Activated CD4-positive, alpha-beta T cell treated with anti-CD3 and anti-CD28 coated beads for 36 hours (primary cell): ENCODE measurements at regions not wholly inside any gene's neighbourhood (a gene's known extent, or its start where the extent isn't known, plus 50 kb on each side); places are given as distances from the start of the nearest gene placed in this dataset.

Experiments
- ATAC-seq: fragments of 200-7000 bp; cut with Tn5 transposase; one replicate; pipeline ENCODE4 v1.10.0; 2021; ENCODE audit warnings: mild to moderate bottlenecking, moderate library complexity
- CTCF ChIA-PET: fragments of 350-600 bp; sonication (Branson Sonifier 250); formaldehyde crosslinking; loops from one replicate; lab custom pipeline; 2021; ENCODE audit warnings: antibody characterized with exemption; lab: Charles Lee
- POLR2A ChIA-PET: fragments of 350-600 bp; sonication (Branson Sonifier 250); formaldehyde crosslinking; loops from one replicate; lab custom pipeline; 2021; ENCODE audit warnings: antibody characterized with exemption, inconsistent platforms; lab: Charles Lee
- DNase-seq: peaks from one replicate; pipeline ENCODE4 v3.0.0-alpha.2; 2020
- H3K27ac Mint-ChIP-seq: one replicate; pipeline ENCODE4 v1.8.0; 2021; ENCODE audit warnings: mixed read lengths
- H3K27me3 Mint-ChIP-seq: one replicate; pipeline ENCODE4 v1.8.0; 2021; ENCODE audit warnings: mixed read lengths
- H3K36me3 Mint-ChIP-seq: one replicate; pipeline ENCODE4 v1.8.0; 2021; ENCODE audit warnings: low read depth, mixed read lengths
- H3K4me1 Mint-ChIP-seq: one replicate; pipeline ENCODE4 v1.8.0; 2021; ENCODE audit warnings: mixed read lengths
- H3K4me3 Mint-ChIP-seq: one replicate; pipeline ENCODE4 v1.8.0; 2021; ENCODE audit warnings: mild to moderate bottlenecking, moderate library complexity, mixed read lengths
- H3K9me3 Mint-ChIP-seq: one replicate; pipeline ENCODE4 v1.8.0; 2021; ENCODE audit warnings: low read depth, mixed read lengths
- intact Hi-C, 2 experiments: fragments of 100-400 bp; cut with DNase I in 1 of 2; cut with micrococcal nuclease in 1 of 2; formaldehyde crosslinking; loops; one replicate each; pipeline versions ENCODE4 v1.14.2 to v1.15.1; 2022 to 2024; cut with DNase I, micrococcal nuclease

- ATAC-seq (no peak), DNase-seq (no peak)
- peaks cover 8% of the 10 kb centered on the region for H3K36me3 Mint-ChIP-seq
- peaks cover 10% of the 10 kb centered on the region for H3K9me3 Mint-ChIP-seq
- H3K4me3 Mint-ChIP-seq: no peak overlapping the region
- no peaks in the 10 kb centered on the region for H3K27me3 Mint-ChIP-seq
- no peak overlapping the region for H3K27ac Mint-ChIP-seq
- CTCF ChIA-PET: no interaction called here
- intact Hi-C loops: no loop called here
- peaks cover 9% of the 10 kb centered on the region for H3K4me1 Mint-ChIP-seq
- POLR2A ChIA-PET: no interaction called here
These were observed 194.2 kb downstream of the BCL11B start for GRCh38 chr14:99077844-99078236.

GRCh38 chr14:99078426-99078825 lies 193.6 kb downstream of the BCL11B start:
- H3K4me3 Mint-ChIP-seq: no peak overlapping the region

DNA sequence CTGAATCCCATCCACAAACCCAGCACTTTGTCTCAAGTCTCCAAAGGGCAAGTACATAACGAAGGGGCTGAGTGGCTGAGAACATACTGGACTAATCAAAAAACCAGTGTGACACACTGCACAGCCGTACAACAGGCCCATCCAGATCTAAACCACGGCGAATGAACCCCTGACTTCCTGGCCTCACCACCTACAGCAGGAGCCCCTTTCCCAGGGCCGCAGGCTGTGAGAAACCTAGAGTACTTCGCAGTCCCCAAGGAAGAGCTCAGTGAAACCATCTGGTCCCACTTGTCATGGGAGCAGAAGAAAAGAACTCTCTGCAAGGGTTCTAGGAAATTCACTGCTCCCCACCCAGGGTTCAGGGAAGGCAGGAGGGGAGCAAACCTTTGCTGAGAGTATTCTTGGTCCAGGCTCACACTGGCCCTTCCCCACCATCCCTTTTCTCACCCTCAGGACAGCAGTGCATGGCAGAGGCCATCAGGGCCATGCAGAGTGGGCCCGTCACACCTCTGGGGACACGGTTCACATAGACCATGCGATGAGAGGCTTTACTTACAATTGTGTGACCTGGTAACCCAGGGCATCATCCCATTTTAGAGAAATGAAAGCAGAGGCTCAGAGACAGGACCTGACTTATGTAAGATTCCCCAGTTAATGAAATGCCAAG lies 192.8 kb downstream of the BCL11B start:
- Mint-ChIP-seq H3K9me3 (peaks cover 10% of the 10 kb centered on the region), H3K36me3 (peaks cover 10% of the 10 kb centered on the region), H3K4me3 (no peak overlapping the region), H3K27me3 (no peaks in the 10 kb centered on the region), H3K27ac (no peak overlapping the region), H3K4me1 (peaks cover 9% of the 10 kb centered on the region)
- ATAC-seq (no peak), DNase-seq (no peak)
- POLR2A ChIA-PET: no interaction called here
- intact Hi-C loops: no loop called here
- CTCF ChIA-PET: interaction anchor here (0.7 kb wide), 1 partner anchor 60 kb away, joined by 3 read pairs; no protein-coding TSS in a partner anchor

More at GRCh38 chr14:99078426-99078825, 193.6 kb downstream of the BCL11B start:
- peaks cover 9% of the 10 kb centered on the region for H3K4me1 Mint-ChIP-seq
- POLR2A ChIA-PET: no interaction called here
- ATAC-seq (no peak), DNase-seq (no peak)
- H3K36me3 Mint-ChIP-seq: peaks cover 10% of the 10 kb centered on the region
- peaks cover 10% of the 10 kb centered on the region for H3K9me3 Mint-ChIP-seq
- CTCF ChIA-PET: no interaction called here
- no peak overlapping the region for H3K27ac Mint-ChIP-seq
- no peaks in the 10 kb centered on the region for H3K27me3 Mint-ChIP-seq
- intact Hi-C loops: no loop called here

GRCh38 chr14:99080306-99080705 lies 191.7 kb downstream of the BCL11B start:
- H3K4me1 Mint-ChIP-seq: peaks cover 9% of the 10 kb centered on the region
- ChIA-PET POLR2A (no interaction called here), CTCF (interaction anchor here (0.8 kb wide), 1 partner anchor 21 kb away, joined by 3 read pairs; no protein-coding TSS in a partner anchor)
- DNase-seq: no peak
- intact Hi-C loops: no loop called here
- no peak overlapping the region for H3K4me3 Mint-ChIP-seq
- H3K27ac Mint-ChIP-seq: no peak overlapping the region
- peaks cover 13% of the 10 kb centered on the region for H3K36me3 Mint-ChIP-seq
- ATAC-seq: no peak
- H3K9me3 Mint-ChIP-seq: peaks cover 10% of the 10 kb centered on the region
- no peaks in the 10 kb centered on the region for H3K27me3 Mint-ChIP-seq

DNA sequence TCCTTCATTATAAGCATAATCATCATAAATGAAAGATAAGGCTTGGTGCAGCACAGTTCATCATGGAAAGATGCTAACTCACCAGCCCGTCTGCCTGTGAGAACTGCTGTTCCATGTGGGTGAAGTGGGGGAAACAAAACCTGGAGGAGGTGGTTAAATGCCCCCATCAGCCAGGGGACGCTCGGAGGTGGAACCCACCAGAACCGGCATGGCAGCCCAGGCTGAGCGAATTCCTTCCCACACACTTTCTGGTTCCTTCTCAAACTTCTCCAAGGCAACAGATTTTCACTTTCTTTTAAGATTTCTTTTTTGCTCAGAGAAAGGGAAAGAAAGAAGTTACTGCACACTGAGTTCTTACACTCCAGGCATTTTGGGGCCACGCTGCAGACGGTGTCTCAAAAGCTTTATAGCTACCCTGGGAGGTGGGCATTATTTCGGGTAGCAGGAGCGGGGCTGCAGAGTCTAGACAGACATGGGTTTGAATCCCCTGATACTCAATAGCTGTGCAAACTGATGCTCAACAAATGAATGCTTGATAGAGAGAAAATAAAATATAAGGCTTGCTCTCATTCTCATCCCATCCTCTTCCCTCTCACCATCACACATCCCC lies 190.7 kb downstream of the BCL11B start:
- Mint-ChIP-seq H3K9me3 (peaks cover 10% of the 10 kb centered on the region), H3K27ac (no peak overlapping the region), H3K36me3 (peaks cover 20% of the 10 kb centered on the region), H3K27me3 (no peaks in the 10 kb centered on the region), H3K4me1 (peaks cover 9% of the 10 kb centered on the region), H3K4me3 (no peak overlapping the region)
- ATAC-seq (no peak), DNase-seq (no peak)
- intact Hi-C loops: no loop called here
- ChIA-PET POLR2A (no interaction called here), CTCF (no interaction called here)

DNA sequence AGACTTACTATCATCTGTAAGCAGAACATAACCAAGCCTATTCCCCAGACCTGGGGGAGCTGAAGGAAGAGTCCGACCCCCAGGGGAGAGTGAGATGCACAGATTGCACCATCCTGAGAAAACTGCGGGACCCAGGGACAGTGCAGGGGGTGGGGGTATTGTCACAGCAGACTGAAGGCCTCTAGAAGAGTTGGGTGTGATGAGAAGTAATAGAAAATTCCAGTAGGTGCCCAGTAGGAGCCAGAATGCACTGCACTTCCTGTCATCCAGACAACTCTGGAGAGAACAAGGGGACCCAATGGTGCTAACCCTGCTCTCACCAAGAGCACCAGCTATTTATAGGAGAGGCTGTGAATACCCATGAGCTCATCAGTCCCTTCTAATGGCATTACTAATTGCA lies 190.1 kb downstream of the BCL11B start:
- Mint-ChIP-seq H3K4me1 (peaks cover 5% of the 10 kb centered on the region), H3K9me3 (peaks cover 10% of the 10 kb centered on the region), H3K4me3 (no peak overlapping the region), H3K36me3 (peaks cover 20% of the 10 kb centered on the region), H3K27ac (no peak overlapping the region), H3K27me3 (no peaks in the 10 kb centered on the region)
- DNase-seq: no peak
- intact Hi-C loops: no loop called here
- ATAC-seq: no peak
- POLR2A ChIA-PET: no interaction called here
- CTCF ChIA-PET: no interaction called here

DNA sequence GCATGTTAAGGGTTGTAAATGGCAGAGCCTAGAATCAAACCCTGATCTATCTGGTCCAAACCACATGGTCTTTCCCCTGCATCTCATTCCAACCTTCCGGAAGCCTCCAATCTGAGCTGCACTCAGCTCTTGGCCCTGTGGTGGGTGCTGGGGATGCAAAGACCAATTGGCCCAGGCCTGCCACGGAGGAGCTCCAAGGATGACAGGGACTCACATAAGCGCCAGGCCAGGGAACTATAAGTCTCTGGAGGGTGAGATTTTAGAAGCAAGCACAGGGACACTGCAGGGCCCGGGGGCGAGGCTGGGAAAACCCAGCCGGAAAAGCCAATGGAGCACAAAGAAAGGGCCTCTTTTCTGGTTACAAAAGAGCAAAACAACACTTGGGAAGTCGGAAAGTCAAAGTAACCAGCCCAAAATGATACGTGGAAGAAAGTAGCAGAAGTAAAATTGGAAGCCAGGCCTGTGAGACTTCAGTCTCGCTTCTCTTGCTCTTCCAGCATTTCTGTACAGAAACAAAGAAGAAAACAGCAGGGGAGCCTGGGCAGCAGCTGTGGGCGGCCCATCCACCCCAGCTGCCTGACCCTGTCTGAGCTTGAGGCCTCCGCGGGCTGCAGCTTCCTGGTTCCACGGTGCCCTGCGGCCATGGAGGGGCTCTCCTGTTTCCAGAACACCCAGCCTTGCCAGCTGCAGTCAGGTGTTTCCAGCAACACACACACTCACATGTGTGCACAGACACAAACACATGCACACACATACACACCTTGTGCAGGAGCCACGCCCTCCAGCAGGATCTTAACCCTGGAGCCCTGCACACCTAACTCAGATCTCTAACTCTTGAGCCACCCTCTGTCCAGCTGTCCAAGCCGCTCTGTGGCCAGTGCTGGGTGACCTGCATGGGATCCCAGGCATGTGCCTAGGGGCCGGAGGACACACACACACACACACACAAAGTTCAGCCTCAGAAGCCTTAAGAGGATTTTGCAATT lies 178.2 kb downstream of the BCL11B start:
- POLR2A ChIA-PET: no interaction called here
- CTCF ChIA-PET: interaction anchor here (0.5 kb wide), 1 partner anchor 1623 kb away, joined by 5 read pairs; no protein-coding TSS in a partner anchor
- intact Hi-C loops: no loop called here
- DNase-seq (no peak), ATAC-seq (no peak)
- Mint-ChIP-seq H3K4me1 (no peaks in the 10 kb centered on the region), H3K36me3 (no peaks in the 10 kb centered on the region), H3K4me3 (no peak overlapping the region), H3K9me3 (peaks cover 10% of the 10 kb centered on the region), H3K27ac (no peak overlapping the region), H3K27me3 (no peaks in the 10 kb centered on the region)

GRCh38 chr14:99094901-99095300 lies 177.1 kb downstream of the BCL11B start:
- Mint-ChIP-seq H3K9me3 (peaks cover 10% of the 10 kb centered on the region), H3K4me3 (no peak overlapping the region), H3K27me3 (no peaks in the 10 kb centered on the region), H3K27ac (no peak overlapping the region), H3K36me3 (no peaks in the 10 kb centered on the region), H3K4me1 (no peaks in the 10 kb centered on the region)
- ATAC-seq (no peak), DNase-seq (no peak)
- ChIA-PET POLR2A (no interaction called here), CTCF (no interaction called here)
- intact Hi-C loops: no loop called here

DNA sequence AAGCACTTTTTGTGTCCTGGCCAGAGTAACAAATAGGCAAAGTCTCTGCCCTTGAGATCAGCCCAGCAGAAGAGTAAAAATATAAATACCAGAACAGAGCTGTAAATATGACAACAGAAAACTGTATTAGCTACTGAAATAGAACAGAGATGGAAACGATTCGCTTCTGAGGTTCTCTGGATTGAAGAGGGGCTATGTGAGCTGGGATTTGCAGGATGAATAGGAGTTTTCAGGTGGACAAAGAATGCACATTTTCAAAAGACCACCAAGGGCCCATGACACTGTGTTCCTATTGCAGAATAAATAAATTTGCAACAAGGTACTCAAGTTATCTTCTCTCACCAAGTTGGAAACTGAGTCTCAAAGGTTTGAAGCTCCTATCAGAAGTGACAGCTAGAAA lies 176.6 kb downstream of the BCL11B start:
- POLR2A ChIA-PET: no interaction called here
- no peak for ATAC-seq
- H3K27me3 Mint-ChIP-seq: no peaks in the 10 kb centered on the region
- DNase-seq: no peak
- no peak overlapping the region for H3K27ac Mint-ChIP-seq
- H3K4me1 Mint-ChIP-seq: no peaks in the 10 kb centered on the region
- intact Hi-C loops: no loop called here
- no peaks in the 10 kb centered on the region for H3K36me3 Mint-ChIP-seq
- peaks cover 10% of the 10 kb centered on the region for H3K9me3 Mint-ChIP-seq
- CTCF ChIA-PET: no interaction called here
- no peak overlapping the region for H3K4me3 Mint-ChIP-seq

- Mint-ChIP-seq H3K27me3 (no peaks in the 10 kb centered on the region), H3K4me3 (no peak overlapping the region), H3K36me3 (no peaks in the 10 kb centered on the region), H3K9me3 (no peaks in the 10 kb centered on the region), H3K4me1 (no peaks in the 10 kb centered on the region), H3K27ac (no peak overlapping the region)
- intact Hi-C loops: no loop called here
- POLR2A ChIA-PET: no interaction called here
- CTCF ChIA-PET: interaction anchor here (0.7 kb wide), 1 partner anchor 489 kb away, joined by 3 read pairs; no protein-coding TSS in a partner anchor
- ATAC-seq (no peak), DNase-seq (no peak)
These were observed 173.8 kb downstream of the BCL11B start for GRCh38 chr14:99098199-99098598.

GRCh38 chr14:99099051-99099787 lies 172.8 kb downstream of the BCL11B start:
- Mint-ChIP-seq H3K4me1 (no peaks in the 10 kb centered on the region), H3K36me3 (no peaks in the 10 kb centered on the region), H3K27ac (no peak overlapping the region), H3K9me3 (no peaks in the 10 kb centered on the region), H3K4me3 (no peak overlapping the region), H3K27me3 (no peaks in the 10 kb centered on the region)
- ATAC-seq (no peak), DNase-seq (no peak)
- ChIA-PET CTCF (no interaction called here), POLR2A (no interaction called here)
- intact Hi-C loops: no loop called here
